ENCODE measurements at regions not wholly inside any gene's neighbourhood (a gene's known extent, or its start where the extent isn't known, plus 50 kb on each side); places are given as distances from the start of the nearest gene placed in this dataset.

GRCh38 chr6:140203661-140204147 is 829.3 kb upstream of the CITED2 start:
- intact Hi-C loops (cut with micrococcal nuclease), result no loop called here
- Histone ChIP-seq H3K27ac (ENCODE audit: extremely low read depth, low read depth, low read length) (no peak overlapping the region), H2AFZ (ENCODE audit: low read depth, low read length) (no peak overlapping the region), H3K4me3 (no peak overlapping the region), H3K79me2 (ENCODE audit: control insufficient read depth, insufficient read depth, low read length) (no peaks in the 10 kb centered on the region), H3K9me1 (ENCODE audit: control insufficient read depth, insufficient read depth, low read length) (no peaks in the 10 kb centered on the region), H4K20me1 (replicated peaks; ENCODE audit: control insufficient read depth, insufficient read depth, low read length) (no peaks in the 10 kb centered on the region), H3K27me3 (ENCODE audit: control insufficient read depth in 2 of 2, insufficient read depth in 2 of 2, low read length in 2 of 2) (no peaks in the 10 kb centered on the region), H3K9ac (ENCODE audit: insufficient read depth in 1 of 2, low read depth in 2 of 2, low read length in 2 of 2) (no peak overlapping the region), H3K4me1 (replicated peaks in 1 of 2; ENCODE audit: control insufficient read depth in 2 of 2, insufficient read depth in 2 of 2, low read length in 2 of 2) (no peaks in the 10 kb centered on the region), H3K4me2 (ENCODE audit: insufficient read depth, low read length) (no peak overlapping the region), H3K9me3 (replicated peaks; ENCODE audit: control insufficient read depth, insufficient read depth, low read depth, low read length) (no peaks in the 10 kb centered on the region), H3K36me3 (ENCODE audit: control insufficient read depth, insufficient read depth, low read length) (no peaks in the 10 kb centered on the region)
- FAIRE-seq (no peak), DNase-seq (ENCODE audit: extremely low read depth in 1 of 4, low spot score in 3 of 4) (no peak), ATAC-seq (no peak)
- TF ChIP-seq SOX6 (IDR thresholded peaks at IDR 0.05), result 0 out of 2 replicates have a peak, but pooled peaks have one; percentile 14
- TF ChIP-seq RERE (CRISPR knock-in tag; IDR thresholded peaks at IDR 0.05; ENCODE audit: borderline replicate concordance), result no peak
- no TSS peak for BruUV-seq (replicated peaks)
- in situ Hi-C loops (cut with MboI), result no loop called here
- POLR2A ChIA-PET, result interaction anchor here (0.5 kb wide), 1 partner anchor 1408 kb away, joined by 3 read pairs; no protein-coding TSS in a partner anchor
- CTCF ChIA-PET (ENCODE audit: low intra/inter-chr PET ratio), result no interaction called here
- 15% methylated on average over 2 of the region's 2 CpGs for WGBS (ENCODE audit: insufficient coverage, low coverage, missing lambda C conversion rate)

Measured in K562 (cell line).